PC-3 (cell line): ENCODE measurements at regions not wholly inside any gene's neighbourhood (a gene's known extent, or its start where the extent isn't known, plus 50 kb on each side); places are given as distances from the start of the nearest gene placed in this dataset.

ENCODE experiments used
- ATAC-seq: fragments of 200-7000 bp; cut with Tn5 transposase; 2 replicates; pipeline ENCODE4 v1.9.1; 2020; ENCODE audit warnings: mild to moderate bottlenecking, moderate library complexity
- BruUV-seq: library from RNA; stranded (reverse); fragments of 400-500 nt; replicated peaks from 2 replicates; lab custom pipeline; 2021; lab: Mats Ljungman, UMichigan
- CTCF ChIA-PET: fragments of 300-600 bp; sonication (Branson Sonifier 250); formaldehyde crosslinking; loops from one replicate; lab custom pipeline; 2022; ENCODE audit warnings: antibody characterized with exemption; lab: Charles Lee
- POLR2A ChIA-PET: fragments of 300-600 bp; sonication (Branson Sonifier 250); formaldehyde crosslinking; loops from one replicate; lab custom pipeline; 2022; ENCODE audit warnings: antibody characterized with exemption; ENCODE audit not compliant: unreplicated experiment; lab: Charles Lee
- DNase-seq: peaks from one replicate; pipeline ENCODE4 v3.0.0-alpha.2; 2015
- H2AFZ ChIP-seq: fragments of 300-600 bp; sonication (generic); 2 replicates; pipeline ENCODE4 v1.6.0; 2016; ENCODE audit warnings: antibody characterized with exemption, low read length
- H3F3A ChIP-seq: fragments of 300-600 bp; sonication (generic); one replicate; pipeline ENCODE4 v1.6.0; 2017; ENCODE audit warnings: antibody characterized with exemption, low read length, control low read depth, mild to moderate bottlenecking; ENCODE audit not compliant: unreplicated experiment
- H3K27ac ChIP-seq: fragments of 300-600 bp; sonication (generic); 2 replicates; pipeline ENCODE4 v1.5.1; 2016; ENCODE audit warnings: mild to moderate bottlenecking, low read length
- H3K27me3 ChIP-seq: fragments of 300-600 bp; sonication (generic); 2 replicates; pipeline ENCODE4 v1.6.1; 2016; ENCODE audit warnings: low read length, mixed read lengths
- H3K36me3 ChIP-seq: fragments of 300-600 bp; sonication (generic); 2 replicates; pipeline ENCODE4 v1.6.1; 2016; ENCODE audit warnings: low read depth, mixed run types, low read length, mixed read lengths
- H3K4me1 ChIP-seq: fragments of 300-600 bp; sonication (generic); 2 replicates; pipeline ENCODE4 v1.5.1; 2016; ENCODE audit warnings: low read length; ENCODE audit not compliant: insufficient read depth
- H3K4me2 ChIP-seq: fragments of 300-600 bp; sonication (generic); 2 replicates; pipeline ENCODE4 v1.6.0; 2016; ENCODE audit warnings: low read length
- H3K4me3 ChIP-seq: fragments of 300-600 bp; sonication (generic); 2 replicates; pipeline ENCODE4 v1.5.1; 2016; ENCODE audit warnings: mild to moderate bottlenecking, low read length, mixed read lengths
- H3K79me2 ChIP-seq: fragments of 300-600 bp; sonication (generic); 2 replicates; pipeline ENCODE4 v1.6.1; 2017; ENCODE audit warnings: low read length, mixed read lengths
- H3K9ac ChIP-seq: fragments of 300-600 bp; sonication (generic); 2 replicates; pipeline ENCODE4 v1.6.0; 2016; ENCODE audit warnings: mild to moderate bottlenecking, low read length
- H3K9me2 ChIP-seq: fragments of 300-600 bp; sonication (generic); replicated peaks from 2 replicates; pipeline ENCODE4 v1.6.1; 2016; ENCODE audit warnings: mixed run types, low read length, mixed read lengths
- H3K9me3 ChIP-seq: fragments of 300-600 bp; sonication (generic); 2 replicates; pipeline ENCODE4 v1.6.1; 2016; ENCODE audit warnings: low read length, mixed read lengths
- H4K20me1 ChIP-seq: fragments of 300-600 bp; sonication (generic); 2 replicates; pipeline ENCODE4 v1.6.1; 2016; ENCODE audit warnings: low read length, mixed read lengths
- EZH2 ChIP-seq: fragments of 300-600 bp; sonication (generic); IDR thresholded peaks from one replicate; pipeline ENCODE4 v1.6.1; 2017; ENCODE audit warnings: antibody characterized with exemption, mild to moderate bottlenecking, low read length; ENCODE audit not compliant: unreplicated experiment
- EZH2phosphoT487 ChIP-seq: fragments of 300-600 bp; sonication (generic); IDR thresholded peaks from 2 replicates; pipeline ENCODE4 v1.6.1; 2018; ENCODE audit warnings: mild to moderate bottlenecking, antibody characterized with exemption, low read length, borderline replicate concordance
- intact Hi-C: fragments of 100-400 bp; cut with micrococcal nuclease; formaldehyde crosslinking; loops from 2 replicates; pipeline ENCODE4 v1.9.0; 2023
- TF ChIP-seq, protein P1 (sequence below): fragments of 300-600 bp; sonication (generic); conservative IDR thresholded peaks from 2 replicates; pipeline ENCODE4 v1.5.1; 2017; ENCODE audit warnings: antibody characterized with exemption, low read depth, mild to moderate bottlenecking, low read length

GRCh38 chrX:122625239-122625638 lies 558.8 kb upstream of the GRIA3 start:
- no TSS peak for BruUV-seq
- TF ChIP-seq EZH2 (no peak), EZH2phosphoT487 (no peak)
- TF ChIP-seq, protein P1, sequence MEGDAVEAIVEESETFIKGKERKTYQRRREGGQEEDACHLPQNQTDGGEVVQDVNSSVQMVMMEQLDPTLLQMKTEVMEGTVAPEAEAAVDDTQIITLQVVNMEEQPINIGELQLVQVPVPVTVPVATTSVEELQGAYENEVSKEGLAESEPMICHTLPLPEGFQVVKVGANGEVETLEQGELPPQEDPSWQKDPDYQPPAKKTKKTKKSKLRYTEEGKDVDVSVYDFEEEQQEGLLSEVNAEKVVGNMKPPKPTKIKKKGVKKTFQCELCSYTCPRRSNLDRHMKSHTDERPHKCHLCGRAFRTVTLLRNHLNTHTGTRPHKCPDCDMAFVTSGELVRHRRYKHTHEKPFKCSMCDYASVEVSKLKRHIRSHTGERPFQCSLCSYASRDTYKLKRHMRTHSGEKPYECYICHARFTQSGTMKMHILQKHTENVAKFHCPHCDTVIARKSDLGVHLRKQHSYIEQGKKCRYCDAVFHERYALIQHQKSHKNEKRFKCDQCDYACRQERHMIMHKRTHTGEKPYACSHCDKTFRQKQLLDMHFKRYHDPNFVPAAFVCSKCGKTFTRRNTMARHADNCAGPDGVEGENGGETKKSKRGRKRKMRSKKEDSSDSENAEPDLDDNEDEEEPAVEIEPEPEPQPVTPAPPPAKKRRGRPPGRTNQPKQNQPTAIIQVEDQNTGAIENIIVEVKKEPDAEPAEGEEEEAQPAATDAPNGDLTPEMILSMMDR, result no peak
- no peak overlapping the region for H3K4me2 ChIP-seq
- DNase-seq, result no peak
- no peaks in the 10 kb centered on the region for H3K36me3 ChIP-seq
- ChIA-PET POLR2A (no interaction called here), CTCF (no interaction called here)
- H3K27me3 ChIP-seq, result no peaks in the 10 kb centered on the region
- H3K4me1 ChIP-seq, result no peaks in the 10 kb centered on the region
- H3K9me3 ChIP-seq, result no peaks in the 10 kb centered on the region
- no peaks in the 10 kb centered on the region for H3K9me2 ChIP-seq
- no peak overlapping the region for H3K4me3 ChIP-seq
- H3K79me2 ChIP-seq, result no peaks in the 10 kb centered on the region
- no peaks in the 10 kb centered on the region for H3F3A ChIP-seq
- H4K20me1 ChIP-seq, result no peaks in the 10 kb centered on the region
- H3K27ac ChIP-seq, result no peak overlapping the region
- intact Hi-C loops, result no loop called here
- no peak overlapping the region for H3K9ac ChIP-seq
- H2AFZ ChIP-seq, result no peak overlapping the region
- ATAC-seq, result no peak

GRCh38 chrX:122625821-122626220 lies 558.3 kb upstream of the GRIA3 start:
- no peak for ATAC-seq

DNA sequence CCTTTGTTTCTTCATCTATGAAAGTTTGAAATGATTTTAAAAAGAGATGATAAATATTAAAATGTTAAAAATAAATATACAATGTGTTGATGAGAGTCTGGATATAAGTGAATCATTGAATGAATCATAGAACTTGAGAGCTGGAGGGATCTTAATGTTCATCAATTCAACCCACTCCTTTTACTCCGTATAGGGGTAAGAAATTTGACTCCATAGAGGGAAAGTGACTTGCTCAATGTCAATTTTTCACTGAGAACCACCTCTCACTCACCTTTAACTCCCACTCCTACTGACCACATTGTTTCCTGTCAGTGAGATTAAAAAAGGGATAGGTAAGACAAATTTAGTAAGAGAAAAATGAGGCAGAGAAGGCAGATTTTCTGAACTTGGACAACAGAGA lies 557.2 kb upstream of the GRIA3 start:
- H3K27ac ChIP-seq, result no peak overlapping the region
- intact Hi-C loops, result no loop called here
- H3K79me2 ChIP-seq, result no peaks in the 10 kb centered on the region
- H3K9ac ChIP-seq, result no peak overlapping the region
- no peaks in the 10 kb centered on the region for H3K36me3 ChIP-seq
- ChIA-PET POLR2A (no interaction called here), CTCF (no interaction called here)
- no peaks in the 10 kb centered on the region for H3F3A ChIP-seq
- H3K4me3 ChIP-seq, result no peak overlapping the region
- BruUV-seq, result no TSS peak
- H3K4me1 ChIP-seq, result no peaks in the 10 kb centered on the region
- H3K4me2 ChIP-seq, result no peak overlapping the region
- no peaks in the 10 kb centered on the region for H4K20me1 ChIP-seq
- no peaks in the 10 kb centered on the region for H3K27me3 ChIP-seq
- peak; percentile 12 for DNase-seq
- H2AFZ ChIP-seq, result no peak overlapping the region
- no peak for ATAC-seq
- H3K9me3 ChIP-seq, result no peaks in the 10 kb centered on the region
- TF ChIP-seq, protein P1, result no peak
- TF ChIP-seq EZH2 (no peak), EZH2phosphoT487 (no peak)
- no peaks in the 10 kb centered on the region for H3K9me2 ChIP-seq

More at GRCh38 chrX:122625821-122626220, 558.3 kb upstream of the GRIA3 start:
- no TSS peak for BruUV-seq
- no peaks in the 10 kb centered on the region for H3K79me2 ChIP-seq
- H3K4me2 ChIP-seq, result no peak overlapping the region
- no peaks in the 10 kb centered on the region for H3K27me3 ChIP-seq
- intact Hi-C loops, result no loop called here
- H3K4me1 ChIP-seq, result no peaks in the 10 kb centered on the region
- no peaks in the 10 kb centered on the region for H3K9me3 ChIP-seq
- no peak overlapping the region for H3K27ac ChIP-seq
- ChIA-PET CTCF (no interaction called here), POLR2A (no interaction called here)
- no peaks in the 10 kb centered on the region for H4K20me1 ChIP-seq
- DNase-seq, result peak; percentile 2
- no peaks in the 10 kb centered on the region for H3K9me2 ChIP-seq
- TF ChIP-seq, protein P1, result no peak
- no peak for TF ChIP-seq EZH2phosphoT487
- TF ChIP-seq EZH2, result no peak
- no peaks in the 10 kb centered on the region for H3K36me3 ChIP-seq
- no peak overlapping the region for H2AFZ ChIP-seq
- H3K4me3 ChIP-seq, result no peak overlapping the region
- no peaks in the 10 kb centered on the region for H3F3A ChIP-seq
- no peak overlapping the region for H3K9ac ChIP-seq
